ENCODE measurements at regions not wholly inside any gene's neighbourhood (a gene's known extent, or its start where the extent isn't known, plus 50 kb on each side); places are given as distances from the start of the nearest gene placed in this dataset.

DNA sequence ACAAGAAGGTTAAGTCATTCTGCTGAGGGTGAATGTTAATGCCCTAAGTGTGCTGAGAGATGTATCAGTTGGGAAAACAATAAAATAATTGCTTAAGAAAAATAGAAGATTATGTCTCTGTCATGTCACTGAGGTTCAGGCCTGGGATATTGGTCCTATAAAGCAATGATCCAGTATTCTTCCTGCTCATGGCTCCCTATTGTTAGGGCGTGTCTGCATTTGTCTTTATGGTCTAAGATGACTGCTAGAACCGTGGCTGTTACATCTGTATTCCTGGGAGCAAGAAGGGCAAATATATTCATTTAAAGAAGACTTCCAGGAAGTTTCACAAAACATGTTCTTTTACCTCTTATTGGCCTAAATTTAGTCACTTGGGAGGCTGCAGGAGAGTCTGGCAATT is 125.0 kb downstream of the KCNE4 start:
- ATAC-seq (ENCODE audit: low read depth), result no peak
- H2BK5ac ChIP-seq (ENCODE audit: low read depth, low read length, poor library complexity, severe bottlenecking), result no peak overlapping the region
- H3K4me2 ChIP-seq (ENCODE audit: low read depth, low read length), result no peak overlapping the region
- H3K4me3 ChIP-seq (ENCODE audit: insufficient read depth, low read depth, low read length), result no peak overlapping the region
- no peak overlapping the region for H2AFZ ChIP-seq (replicated peaks; ENCODE audit: low read length, poor library complexity)
- H3K36me3 ChIP-seq (ENCODE audit: control insufficient read depth, insufficient read depth, low read length), result no peaks in the 10 kb centered on the region
- H3K79me1 ChIP-seq (ENCODE audit: low read depth in 1 of 2, low read length in 2 of 2), result no peaks in the 10 kb centered on the region
- H3K4ac ChIP-seq (ENCODE audit: low read depth, low read length), result no peak overlapping the region
- H2AK9ac ChIP-seq (replicated peaks; ENCODE audit: low read depth, low read length, poor library complexity), result no peak overlapping the region
- H3K18ac ChIP-seq (ENCODE audit: low read depth, low read length), result no peak overlapping the region
- CTCF ChIA-PET, result no interaction called here
- no peak overlapping the region for H3K23ac ChIP-seq (ENCODE audit: low read depth, low read length)
- no CpG with 5 or more reads among the region's 2 CpGs for whole genome bisulfite sequencing, 2 experiments (ENCODE audit: extremely low coverage in 2 of 2, insufficient read length in 1 of 2)
- H2AK5ac ChIP-seq (ENCODE audit: low read depth, low read length), result no peak overlapping the region
- H2BK15ac ChIP-seq (ENCODE audit: low read depth, low read length), result no peak overlapping the region
- H3K9me1 ChIP-seq (ENCODE audit: insufficient read depth, low read length), result no peaks in the 10 kb centered on the region
- in situ Hi-C loops (cut with MboI; ENCODE audit: low sequenced_read_pairs), result no loop called here
- no peak overlapping the region for H3K56ac ChIP-seq (ENCODE audit: extremely low read depth, insufficient read depth, low read length)
- H4K8ac ChIP-seq (ENCODE audit: low read depth in 2 of 2, low read length in 2 of 2), result no peak overlapping the region
- TF ChIP-seq, protein P1, sequence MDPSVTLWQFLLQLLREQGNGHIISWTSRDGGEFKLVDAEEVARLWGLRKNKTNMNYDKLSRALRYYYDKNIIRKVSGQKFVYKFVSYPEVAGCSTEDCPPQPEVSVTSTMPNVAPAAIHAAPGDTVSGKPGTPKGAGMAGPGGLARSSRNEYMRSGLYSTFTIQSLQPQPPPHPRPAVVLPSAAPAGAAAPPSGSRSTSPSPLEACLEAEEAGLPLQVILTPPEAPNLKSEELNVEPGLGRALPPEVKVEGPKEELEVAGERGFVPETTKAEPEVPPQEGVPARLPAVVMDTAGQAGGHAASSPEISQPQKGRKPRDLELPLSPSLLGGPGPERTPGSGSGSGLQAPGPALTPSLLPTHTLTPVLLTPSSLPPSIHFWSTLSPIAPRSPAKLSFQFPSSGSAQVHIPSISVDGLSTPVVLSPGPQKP (IDR thresholded peaks at IDR 0.05; ENCODE audit: borderline replicate concordance, low read depth, low read length), result no peak
- TF ChIP-seq FOS (IDR thresholded peaks at IDR 0.05; ENCODE audit: low read depth, low read length) (no peak), RAD21 (IDR thresholded peaks at IDR 0.05; ENCODE audit: low read length) (no peak), RFX5 (IDR thresholded peaks at IDR 0.05; ENCODE audit: low read depth, low read length) (no peak), MXI1 (IDR thresholded peaks at IDR 0.05; ENCODE audit: borderline replicate concordance, low read depth, low read length) (no peak), MAFK (IDR thresholded peaks at IDR 0.05; ENCODE audit: low read depth, low read length) (no peak), POLR2A (IDR thresholded peaks at IDR 0.05; ENCODE audit: low read depth, low read length) (no peak), RCOR1 (IDR thresholded peaks at IDR 0.05; ENCODE audit: insufficient replicate concordance, low read length) (no peak), MAZ (IDR thresholded peaks at IDR 0.05; ENCODE audit: borderline replicate concordance, low read depth, low read length) (no peak), CHD1 (IDR thresholded peaks at IDR 0.05; ENCODE audit: low read depth, low read length) (no peak), CEBPB (IDR thresholded peaks at IDR 0.05; ENCODE audit: low read depth, low read length) (no peak), SMC3 (IDR thresholded peaks at IDR 0.05; ENCODE audit: low read depth, low read length) (no peak), NFE2L2 (IDR thresholded peaks at IDR 0.05; ENCODE audit: low read depth, low read length) (no peak), BHLHE40 (IDR thresholded peaks at IDR 0.05; ENCODE audit: low read depth, low read length) (no peak)
- TF ChIP-seq, protein P2, sequence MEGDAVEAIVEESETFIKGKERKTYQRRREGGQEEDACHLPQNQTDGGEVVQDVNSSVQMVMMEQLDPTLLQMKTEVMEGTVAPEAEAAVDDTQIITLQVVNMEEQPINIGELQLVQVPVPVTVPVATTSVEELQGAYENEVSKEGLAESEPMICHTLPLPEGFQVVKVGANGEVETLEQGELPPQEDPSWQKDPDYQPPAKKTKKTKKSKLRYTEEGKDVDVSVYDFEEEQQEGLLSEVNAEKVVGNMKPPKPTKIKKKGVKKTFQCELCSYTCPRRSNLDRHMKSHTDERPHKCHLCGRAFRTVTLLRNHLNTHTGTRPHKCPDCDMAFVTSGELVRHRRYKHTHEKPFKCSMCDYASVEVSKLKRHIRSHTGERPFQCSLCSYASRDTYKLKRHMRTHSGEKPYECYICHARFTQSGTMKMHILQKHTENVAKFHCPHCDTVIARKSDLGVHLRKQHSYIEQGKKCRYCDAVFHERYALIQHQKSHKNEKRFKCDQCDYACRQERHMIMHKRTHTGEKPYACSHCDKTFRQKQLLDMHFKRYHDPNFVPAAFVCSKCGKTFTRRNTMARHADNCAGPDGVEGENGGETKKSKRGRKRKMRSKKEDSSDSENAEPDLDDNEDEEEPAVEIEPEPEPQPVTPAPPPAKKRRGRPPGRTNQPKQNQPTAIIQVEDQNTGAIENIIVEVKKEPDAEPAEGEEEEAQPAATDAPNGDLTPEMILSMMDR (conservative IDR thresholded peaks at IDR 0.05; ENCODE audit: low read depth, low read length), result no peak
- TF ChIP-seq, protein P3, sequence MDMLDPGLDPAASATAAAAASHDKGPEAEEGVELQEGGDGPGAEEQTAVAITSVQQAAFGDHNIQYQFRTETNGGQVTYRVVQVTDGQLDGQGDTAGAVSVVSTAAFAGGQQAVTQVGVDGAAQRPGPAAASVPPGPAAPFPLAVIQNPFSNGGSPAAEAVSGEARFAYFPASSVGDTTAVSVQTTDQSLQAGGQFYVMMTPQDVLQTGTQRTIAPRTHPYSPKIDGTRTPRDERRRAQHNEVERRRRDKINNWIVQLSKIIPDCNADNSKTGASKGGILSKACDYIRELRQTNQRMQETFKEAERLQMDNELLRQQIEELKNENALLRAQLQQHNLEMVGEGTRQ (IDR thresholded peaks at IDR 0.05; ENCODE audit: low read depth, low read length), result no peak
- H3K9me3 ChIP-seq (ENCODE audit: control insufficient read depth, insufficient read depth, low read length), result no peaks in the 10 kb centered on the region
- H2BK20ac ChIP-seq (ENCODE audit: low read depth, low read length), result no peak overlapping the region
- dilution Hi-C loops (cut with HindIII; ENCODE audit: low sequenced_read_pairs, unreplicated experiment), result no loop called here
- no peak for DNase-seq
- no peaks in the 10 kb centered on the region; the same call in 1 of the 2 replicates for H4K20me1 ChIP-seq (ENCODE audit: insufficient read depth, low read length)
- H3K27ac ChIP-seq (ENCODE audit: insufficient read depth, low read length), result no peak overlapping the region
- no peaks in the 10 kb centered on the region for H3K4me1 ChIP-seq (ENCODE audit: control insufficient read depth, insufficient read depth, low read length)
- no peak overlapping the region for H3K9ac ChIP-seq (ENCODE audit: low read depth, low read length)
- no peaks in the 10 kb centered on the region for H3K27me3 ChIP-seq (ENCODE audit: control insufficient read depth, insufficient read depth, low read length)
- H2BK120ac ChIP-seq (ENCODE audit: low read depth, low read length), result no peak overlapping the region
- no peak overlapping the region for H4K91ac ChIP-seq (ENCODE audit: insufficient read depth, low read depth, low read length)
- H4K5ac ChIP-seq (ENCODE audit: low read depth, low read length), result no peak overlapping the region
- H3K14ac ChIP-seq (replicated peaks; ENCODE audit: low read depth, low read length), result no peak overlapping the region
- intact Hi-C loops (cut with micrococcal nuclease), result no loop called here
- POLR2A ChIA-PET (ENCODE audit: unreplicated experiment), result no interaction called here
- BruUV-seq (replicated peaks), result no TSS peak

Measured in IMR-90 (cell line).